ENCODE measurements at regions not wholly inside any gene's neighbourhood (a gene's known extent, or its start where the extent isn't known, plus 50 kb on each side); places are given as distances from the start of the nearest gene placed in this dataset.

- H3K4me1 Mint-ChIP-seq: no peaks in the 10 kb centered on the region
- DNase-seq (no peak), ATAC-seq (replicated peaks) (no peak)
- no peak overlapping the region for H3K27ac Mint-ChIP-seq
- peaks cover 0 to 2% of the 10 kb centered on the region in 2 donors for H3K9me3 Mint-ChIP-seq
- H3K4me3 Mint-ChIP-seq: no peak overlapping the region
- no peaks in the 10 kb centered on the region for H3K27me3 Mint-ChIP-seq
- no peaks in the 10 kb centered on the region for H3K36me3 Mint-ChIP-seq
These were observed 231.1 kb downstream of the MYCN start for GRCh38 chr2:16171425-16171920.

- DNase-seq (no peak), ATAC-seq (replicated peaks) (no peak)
- no peaks in the 10 kb centered on the region for H3K36me3 Mint-ChIP-seq
- H3K27me3 Mint-ChIP-seq: no peaks in the 10 kb centered on the region
- peaks cover 0 to 2% of the 10 kb centered on the region in 2 donors for H3K9me3 Mint-ChIP-seq
- H3K27ac Mint-ChIP-seq: no peak overlapping the region
- no peaks in the 10 kb centered on the region for H3K4me1 Mint-ChIP-seq
- no peak overlapping the region for H3K4me3 Mint-ChIP-seq
These were observed 230.5 kb downstream of the MYCN start for GRCh38 chr2:16170675-16171424.

GRCh38 chr2:16169381-16169960 lies 229.1 kb downstream of the MYCN start:
- ATAC-seq (replicated peaks) (no peak), DNase-seq (no peak)
- no peaks in the 10 kb centered on the region for H3K36me3 Mint-ChIP-seq
- H3K27me3 Mint-ChIP-seq: no peaks in the 10 kb centered on the region
- no peak overlapping the region for H3K27ac Mint-ChIP-seq
- peaks cover 0 to 2% of the 10 kb centered on the region in 2 donors for H3K9me3 Mint-ChIP-seq
- H3K4me1 Mint-ChIP-seq: no peaks in the 10 kb centered on the region
- H3K4me3 Mint-ChIP-seq: no peak overlapping the region

GRCh38 chr2:16168506-16169264 lies 228.3 kb downstream of the MYCN start:
- no peak for ATAC-seq (replicated peaks)
- Mint-ChIP-seq H3K36me3 (no peaks in the 10 kb centered on the region), H3K4me1 (no peaks in the 10 kb centered on the region), H3K27me3 (no peaks in the 10 kb centered on the region), H3K27ac (no peak overlapping the region), H3K4me3 (no peak overlapping the region), H3K9me3 (peaks cover 0 to 2% of the 10 kb centered on the region in 2 donors)
- DNase-seq: no peak

- no peak overlapping the region for H3K4me3 Mint-ChIP-seq
- no peak for DNase-seq
- no peak for ATAC-seq (replicated peaks)
- no peak overlapping the region for H3K27ac Mint-ChIP-seq
- no peaks in the 10 kb centered on the region for H3K4me1 Mint-ChIP-seq
- no peaks in the 10 kb centered on the region for H3K27me3 Mint-ChIP-seq
- peaks cover 0 to 2% of the 10 kb centered on the region in 2 donors for H3K9me3 Mint-ChIP-seq
- no peaks in the 10 kb centered on the region for H3K36me3 Mint-ChIP-seq
These were observed 227.6 kb downstream of the MYCN start for GRCh38 chr2:16167870-16168426.

- Mint-ChIP-seq H3K36me3 (no peaks in the 10 kb centered on the region), H3K4me1 (no peaks in the 10 kb centered on the region), H3K9me3 (peaks cover 0 to 2% of the 10 kb centered on the region in 2 donors), H3K27ac (no peak overlapping the region), H3K27me3 (no peaks in the 10 kb centered on the region), H3K4me3 (no peak overlapping the region)
- ATAC-seq (replicated peaks): no peak
- DNase-seq: no peak
These were observed 227.1 kb downstream of the MYCN start for GRCh38 chr2:16167451-16167861.

- H3K9me3 Mint-ChIP-seq: peaks cover 0 to 2% of the 10 kb centered on the region in 2 donors
- H3K36me3 Mint-ChIP-seq: no peaks in the 10 kb centered on the region
- ATAC-seq (replicated peaks): no peak
- no peak for DNase-seq
- no peaks in the 10 kb centered on the region for H3K4me1 Mint-ChIP-seq
- no peak overlapping the region for H3K4me3 Mint-ChIP-seq
- H3K27ac Mint-ChIP-seq: no peak overlapping the region
- H3K27me3 Mint-ChIP-seq: no peaks in the 10 kb centered on the region
These were observed 226.1 kb downstream of the MYCN start for GRCh38 chr2:16166327-16166981.

- ATAC-seq (replicated peaks) (no peak), DNase-seq (no peak)
- Mint-ChIP-seq H3K4me3 (no peak overlapping the region), H3K27ac (no peak overlapping the region), H3K9me3 (peaks cover 0 to 2% of the 10 kb centered on the region in 2 donors), H3K4me1 (no peaks in the 10 kb centered on the region), H3K27me3 (no peaks in the 10 kb centered on the region), H3K36me3 (no peaks in the 10 kb centered on the region)
These were observed 225.4 kb downstream of the MYCN start for GRCh38 chr2:16165518-16166326.

- ATAC-seq (replicated peaks): no peak
These were observed 222.2 kb downstream of the MYCN start for GRCh38 chr2:16162491-16163040.

GRCh38 chr2:16161768-16162490 lies 221.6 kb downstream of the MYCN start:
- no peaks in the 10 kb centered on the region for H3K9me3 Mint-ChIP-seq
- H3K36me3 Mint-ChIP-seq: no peaks in the 10 kb centered on the region
- H3K27ac Mint-ChIP-seq: no peak overlapping the region
- no peaks in the 10 kb centered on the region for H3K4me1 Mint-ChIP-seq
- DNase-seq: no peak
- no peak overlapping the region for H3K4me3 Mint-ChIP-seq
- no peaks in the 10 kb centered on the region for H3K27me3 Mint-ChIP-seq
- ATAC-seq (replicated peaks): no peak

More at GRCh38 chr2:16162491-16163040, 222.2 kb downstream of the MYCN start:
- no peak overlapping the region for H3K4me3 Mint-ChIP-seq
- H3K9me3 Mint-ChIP-seq: no peaks in the 10 kb centered on the region
- no peaks in the 10 kb centered on the region for H3K36me3 Mint-ChIP-seq
- DNase-seq: no peak
- no peaks in the 10 kb centered on the region for H3K4me1 Mint-ChIP-seq
- no peak overlapping the region for H3K27ac Mint-ChIP-seq
- no peaks in the 10 kb centered on the region for H3K27me3 Mint-ChIP-seq

GRCh38 chr2:16161085-16161565 lies 220.8 kb downstream of the MYCN start:
- Mint-ChIP-seq H3K4me1 (no peaks in the 10 kb centered on the region), H3K27ac (no peak overlapping the region), H3K4me3 (no peak overlapping the region), H3K36me3 (no peaks in the 10 kb centered on the region), H3K27me3 (no peaks in the 10 kb centered on the region), H3K9me3 (no peaks in the 10 kb centered on the region)
- ATAC-seq (replicated peaks): no peak
- no peak for DNase-seq

- Mint-ChIP-seq H3K27me3 (no peaks in the 10 kb centered on the region), H3K4me3 (no peak overlapping the region), H3K36me3 (no peaks in the 10 kb centered on the region), H3K9me3 (no peaks in the 10 kb centered on the region), H3K4me1 (no peaks in the 10 kb centered on the region), H3K27ac (no peak overlapping the region)
- no peak for ATAC-seq (replicated peaks)
- DNase-seq: no peak
These were observed 220.1 kb downstream of the MYCN start for GRCh38 chr2:16160281-16161084.
